ENCODE measurements at regions not wholly inside any gene's neighbourhood (a gene's known extent, or its start where the extent isn't known, plus 50 kb on each side); places are given as distances from the start of the nearest gene placed in this dataset.
"Not testable (repeated sequence)": the region's sequence is repeated elsewhere in the genome, so short reads cannot be mapped to it uniquely, and the experiment has no call there.

GRCh38 chr12:75954749-75955148 is 76.8 kb downstream of the PHLDA1 start:
- intact Hi-C loops (cut with micrococcal nuclease) = no loop called here
- peaks cover 35% of the 10 kb centered on the region for H3K4me1 Mint-ChIP-seq (ENCODE audit: low read depth)
- H3K4me3 Mint-ChIP-seq = no peak overlapping the region
- peak overlapping the region; percentile 69 for H3K27ac Mint-ChIP-seq
- no peaks in the 10 kb centered on the region for H3K36me3 Mint-ChIP-seq (ENCODE audit: low read depth)
- H3K27me3 Mint-ChIP-seq (ENCODE audit: insufficient read depth) = peaks cover 4% of the 10 kb centered on the region
- H3K9me3 Mint-ChIP-seq = no peaks in the 10 kb centered on the region
- DNase-seq (ENCODE audit: low spot score) = no peak

GRCh38 chr12:75954041-75954440 is 77.5 kb downstream of the PHLDA1 start:
- H3K27me3 Mint-ChIP-seq (ENCODE audit: insufficient read depth) = peaks cover 4% of the 10 kb centered on the region
- no peak overlapping the region for H3K4me3 Mint-ChIP-seq
- no peaks in the 10 kb centered on the region for H3K9me3 Mint-ChIP-seq
- DNase-seq (ENCODE audit: low spot score) = no peak
- H3K4me1 Mint-ChIP-seq (ENCODE audit: low read depth) = peaks cover 28% of the 10 kb centered on the region
- H3K27ac Mint-ChIP-seq = no peak overlapping the region
- H3K36me3 Mint-ChIP-seq (ENCODE audit: low read depth) = no peaks in the 10 kb centered on the region
- intact Hi-C loops (cut with micrococcal nuclease) = no loop called here

- H3K27ac Mint-ChIP-seq = no peak overlapping the region
- no peak for DNase-seq (ENCODE audit: low spot score)
- intact Hi-C loops (cut with micrococcal nuclease) = no loop called here
- peaks cover 4% of the 10 kb centered on the region for H3K27me3 Mint-ChIP-seq (ENCODE audit: insufficient read depth)
- no peak overlapping the region for H3K4me3 Mint-ChIP-seq
- no peaks in the 10 kb centered on the region for H3K36me3 Mint-ChIP-seq (ENCODE audit: low read depth)
- peaks cover 23% of the 10 kb centered on the region for H3K4me1 Mint-ChIP-seq (ENCODE audit: low read depth)
- no peaks in the 10 kb centered on the region for H3K9me3 Mint-ChIP-seq
These were observed 78.2 kb downstream of the PHLDA1 start for GRCh38 chr12:75953312-75953906.

GRCh38 chr12:75951399-75952278 is 79.9 kb downstream of the PHLDA1 start:
- Mint-ChIP-seq H3K4me1 (ENCODE audit: low read depth) (peaks cover 23% of the 10 kb centered on the region), H3K27ac (no peak overlapping the region), H3K27me3 (ENCODE audit: insufficient read depth) (no peaks in the 10 kb centered on the region), H3K4me3 (no peak overlapping the region), H3K36me3 (ENCODE audit: low read depth) (no peaks in the 10 kb centered on the region), H3K9me3 (no peaks in the 10 kb centered on the region)
- no peak for DNase-seq (ENCODE audit: low spot score)
- intact Hi-C loops (cut with micrococcal nuclease) = no loop called here

GRCh38 chr12:75947156-75947723 is 84.3 kb downstream of the PHLDA1 start:
- Mint-ChIP-seq H3K27ac (no peak overlapping the region), H3K36me3 (ENCODE audit: low read depth) (peaks cover 3% of the 10 kb centered on the region), H3K27me3 (ENCODE audit: insufficient read depth) (no peaks in the 10 kb centered on the region), H3K4me3 (no peak overlapping the region), H3K9me3 (peaks cover 3% of the 10 kb centered on the region), H3K4me1 (ENCODE audit: low read depth) (peaks cover 36% of the 10 kb centered on the region)
- no peak for DNase-seq (ENCODE audit: low spot score)
- intact Hi-C loops (cut with micrococcal nuclease) = no loop called here

GRCh38 chr12:75945581-75945980 is 86.0 kb downstream of the PHLDA1 start:
- intact Hi-C loops (cut with micrococcal nuclease) = loop anchor here (2.0 kb wide), 2 partner anchors 207 to 613 kb away; partner anchors contain the start of gene OSBPL8
- H3K27ac Mint-ChIP-seq = peak overlapping the region; percentile 98

GRCh38 chr12:75944905-75945432 is 86.6 kb downstream of the PHLDA1 start:
- peaks cover 3% of the 10 kb centered on the region for H3K36me3 Mint-ChIP-seq (ENCODE audit: low read depth)
- intact Hi-C loops (cut with micrococcal nuclease) = loop anchor here (1.0 to 5.0 kb wide), 14 partner anchors 11 to 614 kb away; partner anchors contain the start of genes BBS10, GLIPR1, OSBPL8 and PHLDA1
- no peaks in the 10 kb centered on the region for H3K27me3 Mint-ChIP-seq (ENCODE audit: insufficient read depth)
- no peak for DNase-seq (ENCODE audit: low spot score)
- H3K27ac Mint-ChIP-seq = peak overlapping the region; percentile 98
- peaks cover 30% of the 10 kb centered on the region for H3K4me1 Mint-ChIP-seq (ENCODE audit: low read depth)
- peaks cover 3% of the 10 kb centered on the region for H3K9me3 Mint-ChIP-seq
- H3K4me3 Mint-ChIP-seq = peak overlapping the region; percentile 28

More at GRCh38 chr12:75945581-75945980, 86.0 kb downstream of the PHLDA1 start:
- Mint-ChIP-seq H3K36me3 (ENCODE audit: low read depth) (peaks cover 3% of the 10 kb centered on the region), H3K4me1 (ENCODE audit: low read depth) (peaks cover 30% of the 10 kb centered on the region), H3K4me3 (no peak overlapping the region), H3K9me3 (peaks cover 3% of the 10 kb centered on the region), H3K27me3 (ENCODE audit: insufficient read depth) (no peaks in the 10 kb centered on the region)
- DNase-seq (ENCODE audit: low spot score) = no peak

- peaks cover 3% of the 10 kb centered on the region for H3K9me3 Mint-ChIP-seq
- H3K4me3 Mint-ChIP-seq = peak overlapping the region; percentile 65
- peak; percentile 27 for DNase-seq (ENCODE audit: low spot score)
- peaks cover 3% of the 10 kb centered on the region for H3K36me3 Mint-ChIP-seq (ENCODE audit: low read depth)
- no peaks in the 10 kb centered on the region for H3K27me3 Mint-ChIP-seq (ENCODE audit: insufficient read depth)
- intact Hi-C loops (cut with micrococcal nuclease) = loop anchor here (1.0 to 5.0 kb wide), 14 partner anchors 10 to 614 kb away; partner anchors contain the start of genes BBS10, GLIPR1, OSBPL8 and PHLDA1
- H3K27ac Mint-ChIP-seq = peak overlapping the region; percentile 98
- H3K4me1 Mint-ChIP-seq (ENCODE audit: low read depth) = peaks cover 30% of the 10 kb centered on the region
These were observed 87.3 kb downstream of the PHLDA1 start for GRCh38 chr12:75944097-75944904.

GRCh38 chr12:75943730-75944096 is 87.9 kb downstream of the PHLDA1 start:
- intact Hi-C loops (cut with micrococcal nuclease) = loop anchor here (1.0 to 5.0 kb wide), 14 partner anchors 9 to 615 kb away; partner anchors contain the start of genes BBS10, GLIPR1, OSBPL8 and PHLDA1
- Mint-ChIP-seq H3K27ac (peak overlapping the region; percentile 98), H3K4me3 (peak overlapping the region; percentile 65), H3K27me3 (ENCODE audit: insufficient read depth) (no peaks in the 10 kb centered on the region), H3K9me3 (peaks cover 3% of the 10 kb centered on the region), H3K36me3 (ENCODE audit: low read depth) (peaks cover 3% of the 10 kb centered on the region), H3K4me1 (ENCODE audit: low read depth) (peaks cover 30% of the 10 kb centered on the region)
- no peak for DNase-seq (ENCODE audit: low spot score)

- H3K36me3 Mint-ChIP-seq (ENCODE audit: low read depth) = not testable (repeated sequence)
These were observed 89.9 kb downstream of the PHLDA1 start for GRCh38 chr12:75941661-75942060.

GRCh38 chr12:75939016-75939642 is 92.4 kb downstream of the PHLDA1 start:
- Mint-ChIP-seq H3K27ac (no peak overlapping the region), H3K27me3 (ENCODE audit: insufficient read depth) (peaks cover 4% of the 10 kb centered on the region), H3K36me3 (ENCODE audit: low read depth) (no peaks in the 10 kb centered on the region), H3K9me3 (no peaks in the 10 kb centered on the region), H3K4me1 (ENCODE audit: low read depth) (peaks cover 16% of the 10 kb centered on the region), H3K4me3 (no peak overlapping the region)
- DNase-seq (ENCODE audit: low spot score) = no peak
- intact Hi-C loops (cut with micrococcal nuclease) = loop anchor here (1.0 kb wide), 3 partner anchors 40 to 201 kb away; no protein-coding TSS in a partner anchor

More at GRCh38 chr12:75941661-75942060, 89.9 kb downstream of the PHLDA1 start:
- Mint-ChIP-seq H3K27ac (peak overlapping the region; percentile 52), H3K4me1 (ENCODE audit: low read depth) (peaks cover 25% of the 10 kb centered on the region)
- H3K9me3 Mint-ChIP-seq; DNase-seq (ENCODE audit: low spot score); H3K4me3 Mint-ChIP-seq; H3K27me3 Mint-ChIP-seq (ENCODE audit: insufficient read depth): not testable (repeated sequence)
- intact Hi-C loops (cut with micrococcal nuclease) = loop anchor here (5.0 kb wide), 2 partner anchors 406 to 506 kb away; partner anchors contain the start of gene BBS10

Measured in activated T-helper 1 cell treated with anti-CD3 and anti-CD28 coated beads, Interleukin-12 subunit alpha, Interleukin-12 subunit beta, Interleukin-2, Interleukin-4 antibody, amounts not matched to agents 30 ng/mL and 10 ng/mL and 1 ng/mL, durations not matched to agents 14 hours and 24 hours and 36 hours (primary cell).